ENCODE measurements at regions not wholly inside any gene's neighbourhood (a gene's known extent, or its start where the extent isn't known, plus 50 kb on each side); places are given as distances from the start of the nearest gene placed in this dataset.

DNA sequence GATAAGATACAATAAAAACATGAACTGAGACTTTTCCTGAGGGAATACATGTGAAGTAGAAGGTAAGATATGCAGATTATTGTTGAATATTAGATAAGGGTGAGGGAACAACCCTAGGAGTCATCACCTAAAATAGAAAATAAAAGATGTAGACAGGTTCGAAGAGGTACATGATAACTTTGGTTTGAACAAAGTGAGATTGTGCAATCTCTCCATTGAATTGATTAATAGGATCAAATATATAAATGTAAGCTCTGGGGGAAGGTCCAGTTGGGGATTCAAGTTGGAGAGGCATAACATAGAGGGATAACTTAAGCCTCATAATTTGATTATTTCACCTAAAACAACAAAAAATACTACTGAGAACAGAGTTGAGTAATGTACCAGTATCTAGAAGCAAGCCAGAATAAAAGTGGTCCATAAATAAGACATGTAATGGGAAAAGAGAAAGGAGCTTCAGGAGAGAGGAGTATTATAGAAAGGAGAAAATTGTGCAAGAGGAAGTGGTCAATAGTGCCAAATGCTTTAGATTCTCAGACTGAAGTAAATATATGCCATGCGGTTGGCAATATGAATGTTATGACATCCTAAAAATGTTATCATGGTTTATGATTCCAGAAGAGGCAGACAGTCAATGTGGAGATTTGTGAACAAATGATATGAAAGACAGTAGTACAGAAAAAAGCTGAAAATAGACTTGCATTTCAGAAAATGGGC, 282.3 kb upstream of the CHRM2 start:
- TF ChIP-seq, protein P1, sequence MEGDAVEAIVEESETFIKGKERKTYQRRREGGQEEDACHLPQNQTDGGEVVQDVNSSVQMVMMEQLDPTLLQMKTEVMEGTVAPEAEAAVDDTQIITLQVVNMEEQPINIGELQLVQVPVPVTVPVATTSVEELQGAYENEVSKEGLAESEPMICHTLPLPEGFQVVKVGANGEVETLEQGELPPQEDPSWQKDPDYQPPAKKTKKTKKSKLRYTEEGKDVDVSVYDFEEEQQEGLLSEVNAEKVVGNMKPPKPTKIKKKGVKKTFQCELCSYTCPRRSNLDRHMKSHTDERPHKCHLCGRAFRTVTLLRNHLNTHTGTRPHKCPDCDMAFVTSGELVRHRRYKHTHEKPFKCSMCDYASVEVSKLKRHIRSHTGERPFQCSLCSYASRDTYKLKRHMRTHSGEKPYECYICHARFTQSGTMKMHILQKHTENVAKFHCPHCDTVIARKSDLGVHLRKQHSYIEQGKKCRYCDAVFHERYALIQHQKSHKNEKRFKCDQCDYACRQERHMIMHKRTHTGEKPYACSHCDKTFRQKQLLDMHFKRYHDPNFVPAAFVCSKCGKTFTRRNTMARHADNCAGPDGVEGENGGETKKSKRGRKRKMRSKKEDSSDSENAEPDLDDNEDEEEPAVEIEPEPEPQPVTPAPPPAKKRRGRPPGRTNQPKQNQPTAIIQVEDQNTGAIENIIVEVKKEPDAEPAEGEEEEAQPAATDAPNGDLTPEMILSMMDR (conservative IDR thresholded peaks at IDR 0.05; ENCODE audit: low read depth, low read length) = no peak
- no peak for TF ChIP-seq EZH2 (IDR thresholded peaks at IDR 0.05; ENCODE audit: borderline replicate concordance, low read depth, low read length, poor library complexity, severe bottlenecking)

Measured in A673 (cell line).